K562 (cell line): ENCODE measurements at regions not wholly inside any gene's neighbourhood (a gene's known extent, or its start where the extent isn't known, plus 50 kb on each side); places are given as distances from the start of the nearest gene placed in this dataset.
A peak's percentile ranks its signal among the peaks of the same experiment; 100 is the strongest.

Experiments used
- CBX5 ChIP-seq: IDR thresholded peaks from 2 replicates; pipeline ENCODE4 v1.6.1; 2014; ENCODE audit warnings: low read depth, borderline replicate concordance
- CLOCK ChIP-seq: fragments of 250-450 bp; sonication (Bioruptor Pico); IDR thresholded peaks from 2 replicates; pipeline ENCODE4 v1.4.0; 2020; ENCODE audit warnings: mild to moderate bottlenecking, moderate library complexity, borderline replicate concordance
- CREB1 ChIP-seq, 2 experiments: sonication (generic) in 1 of 2; formaldehyde crosslinking in 1 of 2; IDR thresholded peaks; 2 replicates each; pipeline versions ENCODE4 v1.6.1 to v1.8.0; 2012 to 2022; ENCODE audit warnings: inconsistent platforms in 1 of 2, mild to moderate bottlenecking in 1 of 2, missing genetic modification reagents in 1 of 2, moderate library complexity in 1 of 2
- CREM ChIP-seq: IDR thresholded peaks from 2 replicates; pipeline ENCODE4 v1.6.1; 2014; ENCODE audit warnings: antibody characterized with exemption, low read depth
- CSDE1 ChIP-seq, 2 experiments: fragments of 450-650 bp; IDR thresholded peaks; 2 replicates each; pipeline ENCODE4 v1.6.1; 2016; ENCODE audit warnings: mild to moderate bottlenecking in 1 of 2
- ETV6 ChIP-seq, 3 experiments: fragments of 150-350 bp in 1 of 3; sonication (generic) in 1 of 3; formaldehyde crosslinking in 1 of 3; IDR thresholded peaks; 2 replicates each; pipeline versions ENCODE4 v1.6.1 to v1.8.0; 2014 to 2022; ENCODE audit warnings: borderline replicate concordance in 2 of 3, low read depth in 2 of 3, antibody characterized with exemption in 1 of 3, low read length in 1 of 3, mild to moderate bottlenecking in 1 of 3, missing genetic modification reagents in 1 of 3
- HMG20A ChIP-seq: fragments of 450-650 bp; formaldehyde crosslinking; conservative IDR thresholded peaks from 2 replicates; pipeline ENCODE4 v1.4.0; 2020; ENCODE audit warnings: mild to moderate bottlenecking, mixed read lengths
- HSF4 ChIP-seq: fragments of 250-450 bp; sonication (Bioruptor Pico); IDR thresholded peaks from 2 replicates; pipeline ENCODE4 v2.1.2; 2022; ENCODE audit warnings: mild to moderate bottlenecking, moderate library complexity, borderline replicate concordance
- KAT8 ChIP-seq: fragments of 450-650 bp; IDR thresholded peaks from 2 replicates; pipeline ENCODE4 v1.6.1; 2016; ENCODE audit warnings: low read depth, mild to moderate bottlenecking
- KLF10 ChIP-seq: fragments of 250-450 bp; sonication (Bioruptor Pico); IDR thresholded peaks from 2 replicates; pipeline ENCODE4 v1.6.1; 2021; ENCODE audit warnings: matching md5 sums
- MBD1 ChIP-seq: fragments of 250-450 bp; sonication (Bioruptor Pico); IDR thresholded peaks from 2 replicates; pipeline ENCODE4 v1.8.0; 2022; ENCODE audit warnings: inconsistent platforms
- TBL1XR1 ChIP-seq, 2 experiments: IDR thresholded peaks; 2 replicates each; pipeline ENCODE4 v1.6.1; 2012; ENCODE audit warnings: improper control_type of control experiment in 2 of 2, low read length in 2 of 2, mild to moderate bottlenecking in 1 of 2
- ZMIZ1 ChIP-seq, 2 experiments: fragments of 150-350 bp in 1 of 2; IDR thresholded peaks; 2 replicates each; pipeline ENCODE4 v1.6.1; 2012 to 2016; ENCODE audit warnings: low read depth in 2 of 2, low read length in 2 of 2, mild to moderate bottlenecking in 1 of 2, moderate library complexity in 1 of 2
- ZNF551 ChIP-seq: fragments of 250-450 bp; sonication (Bioruptor Pico); IDR thresholded peaks from 2 replicates; pipeline ENCODE4 v1.5.0; 2021; ENCODE audit warnings: mild to moderate bottlenecking, moderate library complexity
- ZNF589 ChIP-seq: fragments of 200-800 bp; sonication (Bioruptor generic); IDR thresholded peaks from 2 replicates; pipeline ENCODE4 v1.6.1; 2016; ENCODE audit warnings: low read depth, missing genetic modification characterization, missing compliant biosample characterization
- ZNF75A ChIP-seq: fragments of 450-650 bp; formaldehyde crosslinking; IDR thresholded peaks from 2 replicates; pipeline ENCODE4 v1.4.0; 2020; ENCODE audit warnings: mild to moderate bottlenecking

- TF ChIP-seq ETV6 (IDR thresholded peaks at IDR 0.05; ENCODE audit: borderline replicate concordance in 1 of 2, low read depth in 2 of 2, low read length in 1 of 2): no peak
- TF ChIP-seq ETV6 (CRISPR knock-in tag; IDR thresholded peaks at IDR 0.05; ENCODE audit: borderline replicate concordance): no peak
- TF ChIP-seq ZMIZ1 (IDR thresholded peaks at IDR 0.05; ENCODE audit: low read depth in 2 of 2, low read length in 2 of 2): no peak
- no peak for TF ChIP-seq CLOCK (CRISPR knock-in tag)
- no peak for TF ChIP-seq HSF4 (CRISPR knock-in tag)
- no peak for TF ChIP-seq MBD1 (CRISPR knock-in tag)
- TF ChIP-seq ZNF551: no peak
- no peak for TF ChIP-seq KLF10 (CRISPR knock-in tag)
- TF ChIP-seq CBX5: no peak
- no peak for TF ChIP-seq CSDE1 (IDR thresholded peaks at IDR 0.05)
- no peak; the same call in 1 of the 2 replicates for TF ChIP-seq ZNF75A (CRISPR knock-in tag)
- TF ChIP-seq CREB1 (IDR thresholded peaks at IDR 0.05): no peak
- TF ChIP-seq CREB1 (CRISPR knock-in tag; IDR thresholded peaks at IDR 0.05): no peak
- TF ChIP-seq ZNF589 (CRISPR knock-in tag): peak; percentile 78
- 0 out of 2 replicates have a peak, but pooled peaks have one; percentile 22 for TF ChIP-seq CREM
- peak in 1 of 2 experiments; percentile 41; a peak in 1 of 4 replicates for TF ChIP-seq TBL1XR1 (IDR thresholded peaks at IDR 0.05; ENCODE audit: low read length in 2 of 2)
- TF ChIP-seq KAT8: no peak
- TF ChIP-seq HMG20A (CRISPR knock-in tag): no peak
Measured at GRCh38 chr6:147126618-147127022, 77.6 kb upstream of the STXBP5 start (continued).
